Dedifferentiated amniotic fluid mesenchymal stem cell (primary cell): ENCODE measurements at regions not wholly inside any gene's neighbourhood (a gene's known extent, or its start where the extent isn't known, plus 50 kb on each side); places are given as distances from the start of the nearest gene placed in this dataset.
"Not testable (repeated sequence)": the region's sequence is repeated elsewhere in the genome, so short reads cannot be mapped to it uniquely, and the experiment has no call there.

ENCODE experiments used
- DNase-seq: peaks from one replicate; pipeline ENCODE4 v3.0.0-alpha.2; 2016; ENCODE audit errors: extremely low spot score

DNA sequence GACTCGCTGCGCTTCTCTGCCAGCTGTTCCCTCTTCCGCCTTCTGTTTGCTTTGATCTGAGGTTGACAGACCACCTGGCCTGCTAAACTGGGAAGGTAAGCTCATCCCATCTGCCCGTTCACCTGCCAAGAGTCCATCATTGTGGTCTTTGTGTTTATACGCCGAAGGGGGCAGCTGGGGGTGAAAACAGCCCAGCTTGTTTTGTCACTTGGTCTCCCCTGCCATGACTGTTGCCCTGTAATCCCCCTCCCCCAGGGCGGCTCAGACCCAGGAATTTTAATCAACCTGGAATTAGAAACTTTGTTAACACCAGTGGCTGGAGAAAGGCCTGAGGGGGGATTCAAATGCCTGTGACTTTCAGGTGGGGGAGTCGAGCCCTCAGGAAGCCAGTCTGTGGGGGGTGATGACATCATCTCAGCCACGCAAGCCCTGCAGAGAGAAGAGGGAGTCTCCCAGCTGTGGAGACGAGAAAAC is 333.3 kb downstream of the BCOR start:
- DNase-seq = no peak

DNA sequence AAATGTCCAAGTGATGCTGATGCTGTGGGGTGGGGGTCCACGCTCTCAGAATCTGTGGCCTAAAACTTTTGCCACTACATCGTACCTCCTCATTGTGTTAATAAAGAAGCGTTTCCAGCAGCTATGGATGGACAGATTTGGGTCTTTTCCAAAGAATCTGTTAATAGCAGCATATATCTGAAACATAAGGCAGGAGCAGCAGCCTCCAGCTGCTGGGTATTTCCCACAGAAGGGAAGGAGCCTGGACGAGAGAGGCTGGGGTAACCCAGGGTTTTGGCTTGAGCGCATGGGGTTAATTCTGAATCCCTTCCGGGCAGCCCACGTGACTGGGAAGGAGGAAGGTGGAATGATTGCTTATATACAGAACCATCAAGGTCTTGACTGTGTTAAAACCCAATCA is 332.4 kb downstream of the BCOR start:
- DNase-seq = no peak

DNA sequence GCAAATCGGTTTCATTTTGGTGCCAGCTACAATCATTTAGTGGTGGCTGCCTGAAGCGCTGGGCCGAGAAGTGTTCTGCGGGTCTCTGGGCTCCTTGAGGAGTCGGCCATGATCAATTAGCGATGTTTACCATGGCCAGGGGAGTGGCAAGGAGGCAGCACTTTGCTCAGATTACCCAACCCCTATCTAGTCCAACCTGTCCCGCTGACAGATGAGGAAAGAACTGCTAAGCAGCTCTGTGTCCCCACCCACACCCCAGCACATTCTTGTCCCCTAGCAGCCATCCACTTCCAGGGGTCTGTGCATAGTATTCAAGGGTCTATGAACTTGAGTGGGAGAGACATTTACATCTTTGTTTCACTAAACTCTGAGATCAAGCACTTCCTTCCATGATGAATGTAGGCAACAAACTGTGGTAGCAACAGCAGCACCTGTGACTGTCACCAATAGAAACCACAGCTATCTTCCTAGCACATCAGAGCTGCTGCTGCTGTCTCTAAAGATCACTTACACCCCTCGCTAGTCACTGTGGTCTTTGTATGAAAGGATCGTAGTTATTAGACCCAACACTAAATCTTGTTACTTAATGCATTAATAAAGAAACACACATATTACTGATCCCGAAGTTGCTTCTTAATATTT is 331.6 kb downstream of the BCOR start:
- DNase-seq = no peak

DNA sequence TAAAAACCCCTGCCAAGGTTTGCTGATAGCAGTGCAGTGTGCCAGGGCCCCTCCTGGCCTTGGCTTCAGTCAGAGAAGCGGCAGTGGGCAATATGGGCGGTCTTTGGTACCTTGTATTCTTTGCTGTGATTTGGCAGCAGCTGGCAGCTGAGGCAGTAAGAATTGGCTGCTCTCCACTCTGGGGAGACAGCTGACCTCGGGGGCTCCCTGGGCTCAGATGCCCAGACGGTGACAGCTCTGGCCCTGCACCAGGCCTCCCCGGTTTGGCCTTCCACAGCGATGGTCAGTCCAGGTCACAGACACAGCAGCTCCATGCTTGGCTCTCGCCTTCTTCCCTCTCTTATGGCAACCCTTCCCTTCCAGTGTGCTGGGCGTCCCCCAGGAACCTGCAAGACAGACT is 330.9 kb downstream of the BCOR start:
- DNase-seq = no peak

DNA sequence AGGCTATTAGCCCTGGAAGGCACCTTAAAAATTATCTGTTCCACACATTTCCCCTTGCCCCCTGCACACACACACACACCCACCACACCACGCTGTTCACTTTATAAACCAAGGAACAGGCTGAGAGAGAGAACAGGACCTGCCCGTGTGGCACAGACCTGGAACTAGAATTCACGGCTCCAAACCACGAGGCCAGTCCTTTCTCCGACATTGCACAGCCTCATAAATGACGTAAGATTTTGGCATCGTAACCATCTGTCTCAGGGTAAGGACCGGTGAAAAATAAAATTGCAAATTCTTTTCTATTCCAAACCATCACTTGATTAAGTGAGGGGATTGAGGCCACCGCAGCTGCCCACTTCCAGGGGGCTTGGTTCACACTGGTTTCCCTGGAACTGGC is 330.3 kb downstream of the BCOR start:
- DNase-seq = no peak

DNA sequence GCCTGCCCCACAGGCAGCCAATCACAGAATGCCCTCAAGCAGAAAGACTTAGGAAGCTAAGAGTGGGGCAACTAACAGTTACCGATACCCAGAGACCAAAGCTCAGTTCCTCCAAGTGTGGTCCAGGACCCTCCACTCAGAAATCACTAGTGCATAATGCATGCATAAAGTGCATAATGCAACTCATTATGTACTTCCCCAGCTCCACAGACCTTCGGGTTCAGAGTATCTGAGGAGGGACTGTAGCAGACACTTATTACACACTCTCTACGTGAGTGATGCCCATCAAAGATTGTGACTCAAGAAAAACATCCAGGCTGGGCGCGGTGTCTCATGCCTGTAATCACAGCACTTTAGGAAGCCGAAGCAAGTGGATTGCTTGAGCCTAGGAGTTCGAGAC is 328.0 kb downstream of the BCOR start:
- no peak for DNase-seq

DNA sequence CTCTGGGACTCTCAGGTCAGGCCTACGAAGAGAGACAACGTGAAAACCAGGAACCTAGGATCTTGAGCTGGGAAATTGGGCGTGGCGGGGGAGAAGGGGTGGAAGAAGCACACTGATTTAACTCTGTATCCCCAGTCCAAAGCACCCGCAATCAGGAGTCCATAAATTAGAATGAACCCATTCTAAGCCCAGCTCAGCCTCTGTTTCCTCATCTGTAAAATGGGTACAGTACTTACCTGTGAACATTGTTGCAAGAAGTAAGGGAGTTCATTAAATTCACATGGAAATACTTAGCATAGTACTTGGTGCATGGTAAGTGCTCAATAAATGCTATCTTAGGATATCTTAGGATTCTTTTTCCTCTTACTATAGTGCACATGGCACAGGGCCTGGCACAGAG is 326.7 kb downstream of the BCOR start:
- no peak for DNase-seq

DNA sequence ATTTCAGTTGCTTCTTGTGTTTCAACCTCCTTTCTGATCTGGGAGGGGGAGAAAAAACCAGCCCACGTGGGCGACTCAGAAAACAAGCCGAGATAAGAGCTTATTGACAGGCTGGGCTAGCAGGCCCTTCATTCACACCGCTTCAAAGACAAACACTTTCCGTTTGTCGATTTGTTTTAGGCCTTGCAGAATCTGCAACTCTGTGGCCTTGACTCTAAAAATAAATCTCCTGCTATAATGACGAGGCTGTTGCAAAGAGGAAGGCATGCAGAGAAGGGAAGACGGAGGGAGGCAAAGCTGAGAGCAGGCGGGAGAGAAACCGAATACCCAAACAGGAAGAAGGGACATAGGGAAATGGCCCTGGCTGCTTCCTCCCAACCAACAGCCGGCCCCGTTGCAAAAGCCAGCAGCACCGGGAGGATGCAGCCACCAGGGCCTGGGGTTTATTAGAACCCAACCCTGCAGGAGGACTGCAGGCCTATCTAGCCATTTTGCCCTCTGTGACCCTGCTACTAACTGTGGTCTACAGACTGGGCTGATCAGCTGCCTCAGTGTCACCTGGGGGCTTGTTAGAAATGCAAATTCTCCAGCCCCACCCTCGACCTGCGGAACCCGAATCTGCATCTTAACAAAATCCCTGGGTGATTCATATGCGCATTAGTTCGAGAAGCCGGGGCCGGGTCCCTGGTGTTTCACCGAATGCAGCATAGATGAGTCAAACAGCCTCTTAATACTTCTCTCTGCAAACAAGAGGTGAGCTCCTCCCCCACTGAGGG is 325.5 kb downstream of the BCOR start:
- DNase-seq = no peak

DNA sequence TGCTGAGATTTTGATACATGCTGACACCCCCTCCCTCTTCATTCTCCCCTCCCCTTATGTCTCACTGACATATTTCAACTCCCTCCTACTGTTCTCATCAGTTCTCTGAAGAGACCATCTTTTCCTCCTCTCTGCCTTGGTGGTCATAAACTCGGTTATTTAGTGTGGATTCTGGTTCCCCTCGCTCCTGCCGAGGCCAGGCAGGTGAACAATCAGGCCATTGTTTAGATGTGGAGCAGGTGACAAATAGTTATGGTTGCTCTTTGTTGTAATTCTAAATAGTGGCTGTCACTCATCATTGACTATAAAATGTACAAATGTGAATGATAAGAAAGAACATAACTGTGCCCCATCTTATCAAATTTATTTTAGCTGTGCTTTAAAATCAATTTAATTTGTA is 324.6 kb downstream of the BCOR start:
- no peak for DNase-seq

DNA sequence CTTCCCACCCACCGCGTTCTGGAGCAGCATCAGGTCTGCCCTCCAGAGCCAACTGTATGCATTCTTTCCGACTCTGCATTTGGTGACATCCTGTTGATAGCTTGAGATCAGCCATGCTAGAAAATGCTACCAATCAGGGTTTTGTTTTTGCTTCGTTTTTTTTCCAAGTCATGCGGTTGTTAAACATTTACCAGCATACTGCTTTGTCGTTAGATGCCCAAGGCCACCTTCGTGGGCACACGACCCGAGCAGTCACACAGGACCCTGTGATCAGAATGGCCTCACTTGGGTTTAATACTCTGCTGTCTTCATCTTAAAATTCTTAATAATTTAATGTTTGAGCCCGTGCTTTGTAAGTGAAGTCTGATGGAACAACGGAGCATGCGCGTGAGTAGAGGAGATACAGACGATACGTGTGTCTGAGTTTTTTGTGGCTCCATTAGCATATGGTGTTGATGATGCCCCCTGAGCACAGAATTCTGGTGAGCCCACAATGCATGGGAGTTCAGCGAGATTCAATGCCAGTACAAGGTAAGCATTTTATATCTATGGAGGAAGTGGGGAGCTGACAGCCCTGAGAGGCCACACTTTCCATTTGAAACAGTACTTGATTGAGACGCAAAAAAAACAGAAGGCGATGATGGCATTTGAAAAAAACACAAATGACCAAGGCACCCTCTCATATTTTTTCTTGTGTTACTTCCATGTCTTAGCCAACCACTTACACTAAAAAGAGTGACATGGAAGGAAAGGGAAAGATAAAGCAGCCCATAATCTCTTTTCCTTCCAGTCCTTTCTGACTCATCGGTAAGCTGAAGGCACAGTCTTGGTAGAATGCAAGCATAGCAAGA is 323.6 kb downstream of the BCOR start:
- DNase-seq = no peak

DNA sequence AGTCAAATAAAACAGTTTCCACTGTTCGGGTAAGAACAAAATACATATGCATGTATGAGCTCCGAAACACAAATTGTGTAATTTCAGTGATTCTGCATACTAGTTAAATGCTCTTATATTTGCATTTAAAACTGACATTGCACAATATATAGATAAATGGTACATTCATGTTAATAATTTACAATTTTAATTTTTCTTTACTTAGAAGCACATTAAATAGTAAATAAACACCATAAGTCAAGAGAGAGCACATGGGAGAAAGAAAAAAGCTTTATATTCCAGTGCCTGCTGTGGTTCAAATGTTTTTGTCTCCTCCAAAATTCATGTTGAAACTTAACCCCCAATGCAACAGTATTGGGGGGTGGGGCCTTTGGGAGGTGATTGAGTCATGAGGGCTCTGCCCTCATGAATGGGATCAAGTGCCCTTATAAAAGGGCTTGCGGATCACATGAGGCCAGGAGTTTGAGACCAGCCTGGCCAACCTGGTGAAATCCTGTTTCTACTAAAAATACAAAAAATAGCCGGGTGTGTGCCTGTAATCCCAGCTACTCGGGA is 322.9 kb downstream of the BCOR start:
- DNase-seq = no peak

DNA sequence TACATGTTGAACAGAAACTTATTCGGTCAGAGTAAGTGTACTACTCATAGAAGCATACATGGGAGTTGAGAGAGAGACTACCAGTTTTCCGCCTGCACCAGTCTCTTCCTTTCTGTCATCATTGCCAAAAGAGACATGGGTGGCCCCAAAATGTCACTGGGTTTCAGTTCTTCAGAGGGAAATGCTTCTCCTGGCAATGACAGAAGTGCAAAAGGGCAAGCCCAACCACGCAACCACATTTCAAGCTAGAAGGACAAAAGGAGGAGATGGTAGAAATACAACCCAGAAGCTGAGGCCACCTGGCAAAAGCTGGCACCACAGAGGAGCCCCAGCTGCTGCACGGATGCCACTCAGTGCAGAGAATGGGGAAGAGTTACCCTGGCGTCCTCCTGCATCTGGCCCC is 320.1 kb downstream of the BCOR start:
- no peak for DNase-seq

DNA sequence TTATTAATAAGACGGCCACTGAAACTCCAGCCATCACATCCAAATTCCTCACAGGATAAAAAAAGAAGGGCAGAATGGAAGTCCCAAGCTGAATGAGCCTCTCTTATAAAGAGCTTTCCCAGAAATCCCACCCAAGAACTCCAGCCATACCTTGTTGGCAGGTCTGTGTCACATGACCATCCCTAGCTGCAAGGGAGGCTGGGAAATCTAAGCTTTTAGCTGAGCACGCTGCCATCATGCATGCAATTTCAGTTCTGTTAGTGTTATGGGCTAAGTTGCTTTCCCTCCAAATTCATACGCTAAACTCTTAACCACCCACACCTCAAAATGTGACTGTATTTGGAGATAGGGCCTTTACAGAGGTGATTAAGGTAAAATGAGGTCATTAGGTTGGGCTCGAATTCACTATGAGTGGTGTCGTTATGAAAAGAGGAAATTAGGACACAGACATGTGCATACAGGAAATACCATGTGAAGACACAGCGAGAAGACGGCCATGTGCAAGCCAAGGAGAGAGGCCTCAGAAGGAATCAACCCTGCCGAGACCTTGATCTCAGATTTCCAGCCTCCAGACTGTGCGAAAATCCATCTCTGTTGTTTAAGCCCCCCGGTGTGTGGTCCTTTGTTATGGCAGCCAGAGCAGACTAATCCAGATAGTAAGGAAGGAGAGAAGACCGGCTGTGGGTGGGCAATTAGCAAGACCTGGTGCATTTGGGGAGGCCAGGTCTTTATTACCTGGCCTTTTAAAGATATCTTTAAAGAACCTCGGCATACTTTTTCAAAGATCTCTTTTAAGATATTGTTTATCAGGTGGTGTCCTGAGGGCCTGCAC is 317.6 kb downstream of the BCOR start:
- no peak for DNase-seq

DNA sequence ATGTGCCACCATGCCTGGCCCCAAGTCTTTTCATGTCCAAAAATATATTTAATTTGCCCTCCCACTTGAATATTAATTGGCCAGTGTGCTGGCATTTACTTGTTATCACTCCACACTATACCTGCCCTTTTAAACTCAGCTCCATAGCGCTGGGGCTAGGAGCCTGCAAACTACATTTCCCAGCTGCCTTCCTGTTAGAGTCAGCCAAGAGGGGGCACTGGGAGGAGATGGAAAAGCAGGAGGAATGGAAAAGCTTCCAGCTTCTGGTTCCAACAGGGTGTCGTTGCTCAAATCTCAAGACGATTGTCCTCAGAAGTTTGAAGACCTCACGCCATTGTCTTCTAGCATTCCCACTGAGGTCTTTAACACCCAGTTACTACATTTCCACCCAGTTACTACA is 315.5 kb downstream of the BCOR start:
- no peak for DNase-seq

DNA sequence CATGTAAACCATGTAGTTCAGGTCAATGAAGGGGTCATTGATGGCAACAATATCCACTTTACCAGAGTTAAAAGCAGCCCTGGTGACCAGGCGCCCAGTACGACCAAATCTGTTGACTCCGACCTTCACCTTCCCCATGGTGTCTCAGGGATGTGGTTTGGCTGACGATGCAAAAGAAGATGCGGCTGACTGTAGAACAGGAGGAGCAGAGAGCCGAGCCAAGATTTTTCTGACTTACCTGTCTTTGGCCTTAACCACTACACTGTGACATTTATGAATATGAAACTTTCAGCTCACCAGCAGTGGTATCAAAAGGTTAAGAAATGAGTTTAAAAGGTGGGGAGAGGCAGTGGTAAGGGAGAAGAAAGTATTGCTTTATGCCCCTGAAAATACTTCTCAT is 309.8 kb downstream of the BCOR start:
- DNase-seq = no peak

DNA sequence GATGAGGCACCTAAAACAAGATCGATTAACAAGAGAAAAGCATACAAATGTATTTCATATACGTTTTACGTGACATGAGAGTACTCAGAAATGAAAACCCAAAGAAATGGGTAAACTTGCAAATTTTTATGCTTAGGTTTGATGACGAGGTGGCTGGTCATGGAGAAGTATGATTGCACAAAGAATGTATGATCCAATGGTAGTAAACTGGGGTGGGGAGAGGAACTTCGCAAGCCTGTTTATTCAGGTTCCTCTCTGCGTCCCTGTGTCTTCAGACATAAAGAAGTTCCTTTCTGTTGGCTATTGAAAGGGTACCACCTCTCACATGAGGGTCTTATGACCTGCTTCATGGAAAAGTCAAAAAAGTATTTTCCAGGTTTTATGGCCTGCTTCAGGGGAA is 309.2 kb downstream of the BCOR start:
- DNase-seq = no peak

DNA sequence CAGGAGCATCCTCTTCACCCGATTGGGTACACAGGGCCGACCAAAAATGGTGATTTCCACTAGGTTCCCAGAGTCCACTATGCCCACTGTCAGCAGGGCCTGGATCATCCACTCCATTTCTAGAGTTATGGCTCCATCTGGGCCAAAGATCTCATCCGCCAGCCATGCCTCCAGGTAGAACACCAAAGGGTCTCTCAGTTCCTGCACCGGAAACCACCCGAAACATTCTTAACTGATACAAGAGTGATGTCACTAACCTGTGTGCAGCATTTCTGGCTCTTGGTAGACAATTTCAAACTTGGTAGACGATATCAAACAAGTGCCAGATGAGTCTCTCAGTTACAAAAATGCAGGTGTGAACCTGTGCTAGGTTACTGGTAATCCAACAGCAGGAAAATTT is 306.1 kb downstream of the BCOR start:
- DNase-seq = no peak

DNA sequence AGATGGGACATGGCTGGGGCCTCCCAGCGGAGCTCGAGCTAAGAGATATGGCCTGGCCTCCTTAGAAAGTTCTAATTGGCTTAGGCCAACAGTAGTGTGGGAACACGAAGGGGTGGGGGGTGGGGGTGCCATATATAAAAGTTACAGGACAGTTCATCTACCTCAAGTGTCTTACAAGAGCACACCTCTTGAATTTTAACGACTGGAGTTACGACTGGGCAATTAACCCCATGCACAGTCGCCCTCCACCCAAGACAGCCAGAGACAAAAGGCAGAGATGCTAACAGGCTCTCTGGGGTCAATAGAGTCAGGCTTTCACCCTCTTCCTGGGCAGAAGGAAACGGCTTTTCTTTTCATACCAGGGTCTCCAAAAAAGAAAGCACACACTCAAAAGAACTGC is 302.2 kb downstream of the BCOR start:
- DNase-seq = no peak

DNA sequence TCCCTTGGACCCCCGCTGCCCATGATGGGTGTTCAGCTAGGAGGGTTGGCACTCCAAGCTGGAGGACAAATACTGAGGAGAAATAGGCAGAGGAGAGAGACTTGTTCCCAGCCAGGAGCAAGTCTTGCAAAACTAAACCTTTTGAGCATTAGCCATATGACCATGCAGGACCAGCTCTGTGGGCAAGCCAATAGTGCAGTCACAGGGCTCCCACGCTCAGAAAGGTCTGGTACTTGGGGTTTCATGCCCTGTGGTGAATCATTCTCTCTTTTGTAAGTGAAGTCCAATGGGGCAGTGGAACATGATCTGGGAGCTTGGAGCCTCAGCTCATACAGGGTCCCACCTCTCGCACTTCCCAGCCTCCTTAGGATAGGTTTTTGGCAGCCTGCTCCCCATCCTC is 300.9 kb downstream of the BCOR start:
- no peak for DNase-seq

DNA sequence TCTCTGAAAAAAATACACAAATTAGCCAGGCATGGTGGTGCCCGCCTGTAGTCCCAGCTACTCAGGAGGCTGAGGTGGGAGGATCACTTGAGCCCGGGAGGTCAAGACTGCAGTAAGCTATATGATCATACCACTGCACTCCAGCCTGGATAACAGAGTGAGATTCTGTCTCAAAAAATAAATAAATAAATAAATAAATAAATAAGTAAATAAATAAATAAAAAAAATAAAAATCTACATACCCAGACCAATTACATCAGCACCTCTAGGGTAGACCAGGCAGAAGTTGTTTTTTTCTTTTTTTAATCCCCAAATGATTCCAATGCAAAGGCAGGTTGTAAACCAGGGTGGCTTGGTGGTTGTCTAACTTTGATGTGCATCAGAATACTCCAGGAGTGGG is 299.3 kb downstream of the BCOR start:
- not testable (repeated sequence) for DNase-seq

DNA sequence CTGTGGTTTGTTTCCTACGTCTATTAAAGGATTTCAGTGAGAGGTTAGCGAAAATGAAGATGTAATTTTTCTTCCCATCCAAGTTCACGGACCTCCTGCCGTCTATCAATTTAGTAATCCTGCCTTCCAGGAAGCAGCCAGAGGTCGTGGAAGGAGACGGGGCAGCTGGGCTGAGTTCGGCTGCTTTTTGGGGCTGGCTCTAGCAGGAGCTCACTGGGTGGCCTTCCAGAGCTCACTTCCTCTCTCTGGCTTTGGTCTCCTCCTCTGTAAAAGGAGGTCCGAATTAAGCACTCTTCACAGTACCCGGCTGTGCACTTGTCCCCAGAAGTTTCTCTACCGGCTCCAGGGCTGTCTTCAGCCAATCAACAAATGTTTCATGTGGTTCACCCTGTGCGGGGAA is 295.4 kb downstream of the BCOR start:
- DNase-seq = no peak

DNA sequence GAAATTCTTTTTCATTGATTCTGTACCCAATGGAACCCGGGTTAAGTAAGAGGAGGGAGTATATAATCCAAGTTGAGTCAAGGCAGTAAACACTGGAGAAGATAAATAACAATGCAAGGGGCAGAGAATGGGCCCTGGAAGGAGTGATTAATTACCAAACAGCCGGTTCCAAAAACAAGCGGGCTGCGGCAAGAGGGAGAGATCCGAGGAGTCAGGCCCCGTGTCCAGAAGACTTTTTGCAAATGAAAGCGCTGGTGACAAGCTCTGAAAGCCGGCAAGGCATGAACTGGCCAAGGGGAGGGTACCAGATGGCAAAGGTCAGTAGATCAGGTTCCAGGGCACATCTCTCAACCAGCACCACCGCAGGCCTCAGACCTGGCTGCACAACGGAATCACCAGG is 294.9 kb downstream of the BCOR start:
- DNase-seq = no peak
